Inflammatory macrophage (primary cell): ENCODE measurements at regions not wholly inside any gene's neighbourhood (a gene's known extent, or its start where the extent isn't known, plus 50 kb on each side); places are given as distances from the start of the nearest gene placed in this dataset.

Experiments used
- DNase-seq, 2 donors: peaks; one replicate each; pipeline ENCODE4 v3.0.0-alpha.2; 2020 to 2022

- no peak for DNase-seq
Measured at GRCh38 chr9:120210274-120210673, 369.7 kb downstream of the CDK5RAP2 start.

- DNase-seq: no peak
Measured at GRCh38 chr9:120202856-120203654, 376.9 kb downstream of the CDK5RAP2 start.

GRCh38 chr9:120198027-120198426, 381.9 kb downstream of the CDK5RAP2 start:
- DNase-seq: no peak

- no peak for DNase-seq
Measured at GRCh38 chr9:120197605-120198004, 382.4 kb downstream of the CDK5RAP2 start.

- DNase-seq: no peak
Measured at GRCh38 chr9:120191141-120191540, 388.8 kb downstream of the CDK5RAP2 start.

- no peak for DNase-seq
Measured at GRCh38 chr9:120187758-120188157, 392.2 kb downstream of the CDK5RAP2 start.

GRCh38 chr9:120186276-120186675, 393.7 kb downstream of the CDK5RAP2 start:
- DNase-seq: no peak

GRCh38 chr9:120184266-120184665, 395.7 kb downstream of the CDK5RAP2 start:
- DNase-seq: no peak

- DNase-seq: no peak
Measured at GRCh38 chr9:120183615-120184014, 396.4 kb downstream of the CDK5RAP2 start.

GRCh38 chr9:120182011-120182410, 398.0 kb downstream of the CDK5RAP2 start:
- no peak for DNase-seq

GRCh38 chr9:120177121-120177520, 402.8 kb downstream of the CDK5RAP2 start:
- no peak for DNase-seq

- DNase-seq: no peak
Measured at GRCh38 chr9:120175031-120175430, 404.9 kb downstream of the CDK5RAP2 start.

GRCh38 chr9:120161776-120162175, 418.2 kb downstream of the CDK5RAP2 start:
- no peak for DNase-seq

- no peak for DNase-seq
Measured at GRCh38 chr9:120158221-120158620, 421.7 kb downstream of the CDK5RAP2 start.

GRCh38 chr9:120156376-120156775, 423.6 kb downstream of the CDK5RAP2 start:
- DNase-seq: no peak

GRCh38 chr9:120153258-120153657, 426.7 kb downstream of the CDK5RAP2 start:
- no peak for DNase-seq

GRCh38 chr9:120152295-120152694, 427.7 kb downstream of the CDK5RAP2 start:
- DNase-seq: no peak

GRCh38 chr9:120151806-120152205, 428.2 kb downstream of the CDK5RAP2 start:
- DNase-seq: no peak

- DNase-seq: no peak
Measured at GRCh38 chr9:120151149-120151548, 428.8 kb downstream of the CDK5RAP2 start.

GRCh38 chr9:120138955-120139354, 441.0 kb downstream of the CDK5RAP2 start:
- no peak for DNase-seq

- DNase-seq: no peak
Measured at GRCh38 chr9:120137186-120137840, 442.7 kb downstream of the CDK5RAP2 start.

- no peak for DNase-seq
Measured at GRCh38 chr9:120136696-120137095, 443.3 kb downstream of the CDK5RAP2 start.

- no peak for DNase-seq
Measured at GRCh38 chr9:120117081-120117480, 462.9 kb downstream of the CDK5RAP2 start.

GRCh38 chr9:120110520-120110919, 469.4 kb downstream of the CDK5RAP2 start:
- no peak for DNase-seq
